Small intestine (tissue), 7 donors: ENCODE measurements at regions not wholly inside any gene's neighbourhood (a gene's known extent, or its start where the extent isn't known, plus 50 kb on each side); places are given as distances from the start of the nearest gene placed in this dataset.

Source experiments
- DNase-seq, 2 donors: peaks; one replicate each; pipeline versions ENCODE4 v3.0.0 to v3.0.0-alpha.2; 2013
- FAIRE-seq: peaks from 2 replicates; lab custom pipeline; 2012; peaks lifted over from hg19 to GRCh38; lab: Jason Lieb, UNC
- H3K27ac ChIP-seq, 3 donors: one replicate each; pipeline ENCODE4 v1.5.1; 2013; ENCODE audit warnings: low read length in 2 of 3, mild to moderate bottlenecking in 2 of 3, control low read depth in 1 of 3, inconsistent platforms in 1 of 3, low read depth in 1 of 3, moderate library complexity in 1 of 3
- H3K27me3 ChIP-seq, 3 donors: one replicate each; pipeline ENCODE4 v1.6.1; 2013; ENCODE audit warnings: low read length in 3 of 3, inconsistent platforms in 1 of 3; ENCODE audit not compliant: control insufficient read depth in 3 of 3, insufficient read depth in 3 of 3
- H3K36me3 ChIP-seq, 3 donors: one replicate each; pipeline ENCODE4 v1.6.1; 2013; ENCODE audit warnings: low read length in 3 of 3, inconsistent platforms in 1 of 3, low read depth in 1 of 3, mild to moderate bottlenecking in 1 of 3, moderate library complexity in 1 of 3; ENCODE audit not compliant: control insufficient read depth in 3 of 3, insufficient read depth in 2 of 3
- H3K4me1 ChIP-seq, 3 donors: one replicate each; pipeline ENCODE4 v1.6.1; 2013; ENCODE audit warnings: low read length in 2 of 3, inconsistent platforms in 1 of 3, low read depth in 1 of 3, mild to moderate bottlenecking in 1 of 3, moderate library complexity in 1 of 3; ENCODE audit not compliant: control insufficient read depth in 3 of 3, insufficient read depth in 2 of 3
- H3K4me3 ChIP-seq, 3 donors: one replicate each; pipeline ENCODE4 v1.5.1; 2013; ENCODE audit warnings: low read length in 3 of 3, control low read depth in 1 of 3, inconsistent platforms in 1 of 3, low read depth in 1 of 3, mild to moderate bottlenecking in 1 of 3, moderate library complexity in 1 of 3
- H3K9me3 ChIP-seq, 2 donors: one replicate each; pipeline ENCODE4 v1.6.1; 2013; ENCODE audit warnings: low read depth in 1 of 2, low read length in 1 of 2; ENCODE audit not compliant: control insufficient read depth in 2 of 2, insufficient read depth in 1 of 2
- WGBS, 3 donors: extraction: QIAGEN DNeasy Blood & Tissue Kit; methylation state at CpG; one replicate each; pipeline ENCODE4 v1.1.7; 2013; 5-methylcytosine and 5-hydroxymethylcytosine counted together
- donor health status: healthy with polysubstance abuse.
- donor health status: control.
- donor health status: control.
- donor health status: Bipolar disorder and iron deficiency.
- donor health status: healthy.

GRCh38 chr11:88402192-88402715 lies 64.7 kb upstream of the CTSC start:
- H3K9me3 ChIP-seq = no peaks in the 10 kb centered on the region
- H3K36me3 ChIP-seq = no peaks in the 10 kb centered on the region
- no peak overlapping the region for H3K4me3 ChIP-seq
- peak in 1 of 2 donors; percentile 6 for DNase-seq
- FAIRE-seq = no peak
- peak overlapping the region in 1 of 3 donors; percentile 54 for H3K27ac ChIP-seq
- WGBS, 3 donors = 51 to 88% (median 82%) methylated on average over 2 of the region's 2 CpGs
- H3K27me3 ChIP-seq = no peaks in the 10 kb centered on the region
- peaks cover 0 to 2% (median 0%) of the 10 kb centered on the region in 3 donors for H3K4me1 ChIP-seq

GRCh38 chr11:88398791-88399570 lies 61.4 kb upstream of the CTSC start:
- no peaks in the 10 kb centered on the region for H3K27me3 ChIP-seq
- peak; percentile 10 for FAIRE-seq
- 69 to 75% (median 74%) methylated on average over 3 of the region's 3 CpGs for WGBS, 3 donors

GRCh38 chr11:88398372-88398771 lies 60.8 kb upstream of the CTSC start:
- no peaks in the 10 kb centered on the region for H3K9me3 ChIP-seq
- no peaks in the 10 kb centered on the region for H3K36me3 ChIP-seq
- H3K27ac ChIP-seq = no peak overlapping the region
- H3K4me1 ChIP-seq = peaks cover 0 to 2% (median 0%) of the 10 kb centered on the region in 3 donors
- H3K27me3 ChIP-seq = no peaks in the 10 kb centered on the region
- FAIRE-seq (no peak), DNase-seq (no peak)
- H3K4me3 ChIP-seq = no peak overlapping the region
- WGBS, 3 donors = 8 to 27% (median 12%) methylated on average over 2 of the region's 2 CpGs

More at GRCh38 chr11:88398791-88399570, 61.4 kb upstream of the CTSC start:
- no peak overlapping the region for H3K27ac ChIP-seq
- DNase-seq = no peak
- H3K36me3 ChIP-seq = no peaks in the 10 kb centered on the region
- H3K9me3 ChIP-seq = no peaks in the 10 kb centered on the region
- H3K4me1 ChIP-seq = peaks cover 0 to 2% (median 0%) of the 10 kb centered on the region in 3 donors
- H3K4me3 ChIP-seq = no peak overlapping the region

GRCh38 chr11:88390254-88390653 lies 52.7 kb upstream of the CTSC start:
- Histone ChIP-seq H3K27ac (no peak overlapping the region), H3K36me3 (peaks cover 0 to 3% (median 0%) of the 10 kb centered on the region in 3 donors), H3K27me3 (no peaks in the 10 kb centered on the region), H3K4me1 (peaks cover 0 to 2% (median 0%) of the 10 kb centered on the region in 3 donors), H3K4me3 (no peak overlapping the region), H3K9me3 (peaks cover 0 to 7% of the 10 kb centered on the region in 2 donors)
- DNase-seq (no peak), FAIRE-seq (no peak)
- WGBS, 3 donors = 81 to 94% (median 88%) methylated on average over 1 of the region's 1 CpG

- H3K36me3 ChIP-seq = peaks cover 0 to 3% (median 0%) of the 10 kb centered on the region in 3 donors
- FAIRE-seq (no peak), DNase-seq (no peak)
- H3K27ac ChIP-seq = no peak overlapping the region
- peaks cover 0 to 7% of the 10 kb centered on the region in 2 donors for H3K9me3 ChIP-seq
- no peaks in the 10 kb centered on the region for H3K27me3 ChIP-seq
- no peak overlapping the region for H3K4me3 ChIP-seq
- peaks cover 0 to 2% (median 0%) of the 10 kb centered on the region in 3 donors for H3K4me1 ChIP-seq
Observed at GRCh38 chr11:88387957-88388356, 50.4 kb upstream of the CTSC start.
